RWPE1 (cell line): ENCODE measurements at regions not wholly inside any gene's neighbourhood (a gene's known extent, or its start where the extent isn't known, plus 50 kb on each side); places are given as distances from the start of the nearest gene placed in this dataset.

Source experiments
- CTCF ChIA-PET: fragments of 350-600 bp; sonication (Branson Sonifier 250); formaldehyde crosslinking; extraction: SDS; loops from one replicate; lab custom pipeline; 2021; lab: Yijun Ruan, JAX
- POLR2A ChIA-PET: fragments of 400-600 bp; formaldehyde crosslinking; extraction: SDS; loops from one replicate; lab custom pipeline; 2020; ENCODE audit warnings: antibody characterized with exemption; ENCODE audit not compliant: low non-redundant PET; lab: Yijun Ruan, JAX
- DNase-seq: peaks from one replicate; pipeline ENCODE4 v3.0.0; 2012; ENCODE audit warnings: low spot score
- H3K27ac ChIP-seq: fragments of 450-650 bp; 2 replicates; pipeline ENCODE4 v1.5.1; 2017
- TF ChIP-seq, protein P1 (sequence below): fragments of 450-650 bp; conservative IDR thresholded peaks from 2 replicates; pipeline ENCODE4 v1.5.1; 2017; ENCODE audit warnings: low read depth, mild to moderate bottlenecking

GRCh38 chr16:51455398-51455797 is 304.3 kb upstream of the SALL1 start:
- ChIA-PET CTCF (no interaction called here), POLR2A (no interaction called here)
- DNase-seq: no peak
- no peak overlapping the region for H3K27ac ChIP-seq
- TF ChIP-seq, protein P1, sequence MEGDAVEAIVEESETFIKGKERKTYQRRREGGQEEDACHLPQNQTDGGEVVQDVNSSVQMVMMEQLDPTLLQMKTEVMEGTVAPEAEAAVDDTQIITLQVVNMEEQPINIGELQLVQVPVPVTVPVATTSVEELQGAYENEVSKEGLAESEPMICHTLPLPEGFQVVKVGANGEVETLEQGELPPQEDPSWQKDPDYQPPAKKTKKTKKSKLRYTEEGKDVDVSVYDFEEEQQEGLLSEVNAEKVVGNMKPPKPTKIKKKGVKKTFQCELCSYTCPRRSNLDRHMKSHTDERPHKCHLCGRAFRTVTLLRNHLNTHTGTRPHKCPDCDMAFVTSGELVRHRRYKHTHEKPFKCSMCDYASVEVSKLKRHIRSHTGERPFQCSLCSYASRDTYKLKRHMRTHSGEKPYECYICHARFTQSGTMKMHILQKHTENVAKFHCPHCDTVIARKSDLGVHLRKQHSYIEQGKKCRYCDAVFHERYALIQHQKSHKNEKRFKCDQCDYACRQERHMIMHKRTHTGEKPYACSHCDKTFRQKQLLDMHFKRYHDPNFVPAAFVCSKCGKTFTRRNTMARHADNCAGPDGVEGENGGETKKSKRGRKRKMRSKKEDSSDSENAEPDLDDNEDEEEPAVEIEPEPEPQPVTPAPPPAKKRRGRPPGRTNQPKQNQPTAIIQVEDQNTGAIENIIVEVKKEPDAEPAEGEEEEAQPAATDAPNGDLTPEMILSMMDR: no peak

GRCh38 chr16:51453251-51453650 is 302.2 kb upstream of the SALL1 start:
- TF ChIP-seq, protein P1: no peak
- DNase-seq: no peak
- CTCF ChIA-PET: no interaction called here
- no peak overlapping the region for H3K27ac ChIP-seq
- POLR2A ChIA-PET: no interaction called here

GRCh38 chr16:51450909-51451308 is 299.8 kb upstream of the SALL1 start:
- ChIA-PET CTCF (no interaction called here), POLR2A (no interaction called here)

DNA sequence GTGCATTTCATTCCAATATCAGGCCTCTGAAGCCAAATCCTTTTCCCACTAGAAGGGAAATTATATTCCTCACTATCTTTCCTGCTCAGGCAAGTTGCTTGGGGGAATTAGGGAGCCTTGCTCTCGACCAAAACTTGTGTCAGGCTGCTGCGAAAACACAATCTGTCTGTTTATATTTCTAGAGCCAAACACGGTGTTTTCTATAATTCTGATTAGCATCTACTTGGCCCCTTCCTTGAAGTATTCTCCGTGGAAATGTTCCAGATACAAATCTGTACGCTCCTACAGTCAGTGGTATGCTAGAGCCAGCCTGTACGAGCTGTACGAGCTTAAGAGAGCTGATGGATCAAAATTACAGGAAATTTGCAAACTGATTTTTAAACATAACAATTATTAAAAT is 299.3 kb upstream of the SALL1 start:
- no peak for DNase-seq
- POLR2A ChIA-PET: no interaction called here
- CTCF ChIA-PET: interaction anchor here (0.6 kb wide), 1 partner anchor 644 kb away, joined by 4 read pairs; no protein-coding TSS in a partner anchor
- TF ChIP-seq, protein P1: no peak
- no peak overlapping the region for H3K27ac ChIP-seq

More at GRCh38 chr16:51450909-51451308, 299.8 kb upstream of the SALL1 start:
- H3K27ac ChIP-seq: no peak overlapping the region
- TF ChIP-seq, protein P1: no peak
- DNase-seq: no peak

DNA sequence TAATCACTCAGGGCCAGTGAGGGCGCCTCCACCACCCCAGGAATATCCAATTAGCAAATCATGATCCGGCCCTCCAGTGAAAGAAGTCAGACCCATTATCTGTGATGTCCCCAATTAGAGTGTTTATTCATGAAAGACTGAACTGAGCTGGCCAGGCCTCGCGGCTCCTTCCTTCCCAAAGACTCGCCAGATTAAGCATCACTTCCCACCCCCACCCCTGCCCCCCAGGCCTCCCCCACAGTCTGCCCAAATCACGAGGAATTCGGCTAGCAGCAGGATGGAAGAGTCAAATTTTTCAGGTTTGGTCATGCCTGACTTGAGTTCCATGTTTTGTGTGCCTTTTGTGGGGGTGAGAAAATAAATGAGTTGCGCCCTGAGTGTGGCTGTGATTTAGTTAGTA is 298.4 kb upstream of the SALL1 start:
- ChIA-PET POLR2A (no interaction called here), CTCF (no interaction called here)
- no peak for DNase-seq
- no peak overlapping the region for H3K27ac ChIP-seq
- TF ChIP-seq, protein P1: no peak

DNA sequence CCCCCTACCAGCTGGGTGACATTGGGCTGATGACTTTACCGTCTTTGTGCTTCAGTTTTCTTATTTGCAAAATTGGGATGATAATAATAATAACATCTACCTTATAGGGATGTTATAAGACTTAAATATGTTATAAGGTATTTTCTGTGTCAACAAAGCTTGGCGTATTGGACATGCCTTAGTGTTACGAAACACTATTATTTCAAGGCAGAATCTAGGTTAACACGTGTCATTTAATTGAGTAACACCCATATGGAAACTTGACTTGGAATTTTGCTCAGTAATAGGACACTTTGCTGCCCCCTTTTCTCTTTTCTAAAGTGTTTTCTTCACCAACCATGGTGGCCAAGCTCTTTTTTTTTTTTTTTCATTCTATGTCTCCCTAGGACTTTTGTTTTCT is 294.2 kb upstream of the SALL1 start:
- TF ChIP-seq, protein P1: no peak
- H3K27ac ChIP-seq: no peak overlapping the region
- CTCF ChIA-PET: interaction anchor here (0.6 kb wide), 1 partner anchor 130 kb away, joined by 3 read pairs; no protein-coding TSS in a partner anchor
- DNase-seq: peak; percentile 5
- POLR2A ChIA-PET: no interaction called here

DNA sequence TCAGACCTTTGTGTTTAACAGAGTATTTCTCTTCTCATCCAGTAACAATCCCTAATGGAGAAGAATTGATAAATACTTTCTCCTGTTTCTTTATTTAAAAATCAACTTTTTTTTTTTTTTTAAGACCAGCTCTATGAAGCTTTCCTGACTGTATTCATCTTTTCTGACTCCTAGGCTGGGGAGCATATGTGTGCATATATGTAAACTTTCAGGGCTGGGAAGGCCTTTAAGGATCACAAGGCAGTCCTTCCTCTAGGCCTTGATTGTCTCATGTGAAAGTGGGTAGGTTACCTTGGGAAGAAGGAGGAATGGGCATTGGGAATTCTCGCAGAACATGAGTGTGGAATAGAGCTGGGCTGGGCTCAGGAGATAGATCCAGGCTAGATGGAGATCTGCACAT is 292.9 kb upstream of the SALL1 start:
- TF ChIP-seq, protein P1: no peak
- no peak overlapping the region for H3K27ac ChIP-seq
- no peak for DNase-seq
- CTCF ChIA-PET: interaction anchor here (0.8 kb wide), 1 partner anchor 369 kb away, joined by 3 read pairs; no protein-coding TSS in a partner anchor
- POLR2A ChIA-PET: no interaction called here
